H9 (cell line): ENCODE measurements at regions not wholly inside any gene's neighbourhood (a gene's known extent, or its start where the extent isn't known, plus 50 kb on each side); places are given as distances from the start of the nearest gene placed in this dataset.

Experiments used
- DNase-seq: peaks from one replicate; pipeline ENCODE4 v3.0.0-alpha.2; 2017
- H2AFZ ChIP-seq: one replicate; pipeline ENCODE4 v1.6.1; 2013; ENCODE audit warnings: mild to moderate bottlenecking, low read length, control low read depth, moderate library complexity
- H2AK5ac ChIP-seq: 2 replicates; pipeline ENCODE4 v1.6.1; 2013; ENCODE audit warnings: low read length, control low read depth, mixed read lengths; ENCODE audit not compliant: insufficient read length
- H2BK120ac ChIP-seq: one replicate; pipeline ENCODE4 v1.6.1; 2013; ENCODE audit warnings: low read depth, mild to moderate bottlenecking, low read length, control low read depth, inconsistent platforms; ENCODE audit not compliant: poor library complexity, severe bottlenecking
- H2BK12ac ChIP-seq: 2 replicates; pipeline ENCODE4 v1.6.1; 2013; ENCODE audit warnings: low read length, control low read depth, mixed read lengths, low read depth; ENCODE audit not compliant: insufficient read length
- H2BK15ac ChIP-seq: 2 replicates; pipeline ENCODE4 v1.6.1; 2013; ENCODE audit warnings: low read depth, low read length, control low read depth
- H2BK20ac ChIP-seq: one replicate; pipeline ENCODE4 v1.6.1; 2013; ENCODE audit warnings: low read depth, mild to moderate bottlenecking, low read length, control low read depth, inconsistent platforms; ENCODE audit not compliant: poor library complexity, severe bottlenecking
- H2BK5ac ChIP-seq: 2 replicates; pipeline ENCODE4 v1.6.1; 2013; ENCODE audit warnings: low read length, control low read depth, mixed read lengths; ENCODE audit not compliant: insufficient read length
- H3K14ac ChIP-seq: 2 replicates; pipeline ENCODE4 v1.6.1; 2013; ENCODE audit warnings: low read length, control low read depth; ENCODE audit not compliant: insufficient read depth
- H3K18ac ChIP-seq: 2 replicates; pipeline ENCODE4 v1.6.1; 2013; ENCODE audit warnings: low read depth, mild to moderate bottlenecking, mixed read lengths, low read length, control low read depth; ENCODE audit not compliant: insufficient read length
- H3K23ac ChIP-seq: 2 replicates; pipeline ENCODE4 v1.6.1; 2013; ENCODE audit warnings: low read length, control low read depth, mixed read lengths, low read depth; ENCODE audit not compliant: insufficient read length
- H3K23me2 ChIP-seq: 2 replicates; pipeline ENCODE4 v1.6.1; 2013; ENCODE audit warnings: low read depth, mild to moderate bottlenecking, mixed read lengths, low read length, control low read depth; ENCODE audit not compliant: insufficient read length, poor library complexity, severe bottlenecking
- H3K27ac ChIP-seq: 2 replicates; pipeline ENCODE4 v1.5.1; 2013; ENCODE audit warnings: low read length, control low read depth, mixed read lengths, low read depth; ENCODE audit not compliant: insufficient read length
- H3K27me3 ChIP-seq: 2 replicates; pipeline ENCODE4 v1.6.1; 2013; ENCODE audit warnings: low read length, control low read depth, inconsistent platforms; ENCODE audit not compliant: insufficient read depth
- H3K4ac ChIP-seq: 2 replicates; pipeline ENCODE4 v1.6.1; 2013; ENCODE audit warnings: low read depth, mild to moderate bottlenecking, control low read depth, inconsistent platforms, low read length, moderate library complexity
- H3K4me1 ChIP-seq: 2 replicates; pipeline ENCODE4 v1.6.1; 2013; ENCODE audit warnings: low read length, control low read depth, inconsistent platforms; ENCODE audit not compliant: insufficient read depth
- H3K4me2 ChIP-seq: 2 replicates; pipeline ENCODE4 v1.6.1; 2013; ENCODE audit warnings: low read length, control low read depth, mixed read lengths; ENCODE audit not compliant: insufficient read length, insufficient read depth
- H3K56ac ChIP-seq: 2 replicates; pipeline ENCODE4 v1.6.1; 2013; ENCODE audit warnings: low read depth, mild to moderate bottlenecking, mixed read lengths, low read length, control low read depth; ENCODE audit not compliant: insufficient read length
- H3K79me1 ChIP-seq: 2 replicates; pipeline ENCODE4 v1.6.1; 2013; ENCODE audit warnings: low read depth, mild to moderate bottlenecking, moderate library complexity, low read length, control low read depth, inconsistent platforms; ENCODE audit not compliant: insufficient read depth, poor library complexity, severe bottlenecking
- H3K79me2 ChIP-seq: 2 replicates; pipeline ENCODE4 v1.6.1; 2013; ENCODE audit warnings: low read length, control low read depth, inconsistent platforms; ENCODE audit not compliant: insufficient read depth
- H3K9ac ChIP-seq: 2 replicates; pipeline ENCODE4 v1.6.1; 2013; ENCODE audit warnings: low read length, control low read depth, mixed read lengths; ENCODE audit not compliant: insufficient read length; ENCODE audit errors: extremely low read depth
- H3K9me3 ChIP-seq: one replicate; pipeline ENCODE4 v1.6.1; 2013; ENCODE audit warnings: low read depth, low read length, inconsistent platforms; ENCODE audit not compliant: control insufficient read depth
- H3T11ph ChIP-seq: one replicate; pipeline ENCODE4 v1.6.1; 2013; ENCODE audit warnings: mild to moderate bottlenecking, low read length, control low read depth, inconsistent platforms
- H4K20me1 ChIP-seq: one replicate; pipeline ENCODE4 v1.6.1; 2013; ENCODE audit not compliant: control insufficient read depth, insufficient read length, insufficient read depth
- H4K5ac ChIP-seq: 2 replicates; pipeline ENCODE4 v1.6.1; 2013; ENCODE audit warnings: low read depth, mild to moderate bottlenecking, mixed read lengths, low read length, control low read depth; ENCODE audit not compliant: insufficient read length
- H4K8ac ChIP-seq: replicated peaks from 2 replicates; pipeline ENCODE4 v1.6.1; 2013; ENCODE audit warnings: low read length, control low read depth, mixed read lengths, low read depth; ENCODE audit not compliant: insufficient read length
- H4K91ac ChIP-seq: 2 replicates; pipeline ENCODE4 v1.6.1; 2013; ENCODE audit warnings: low read depth, mild to moderate bottlenecking, moderate library complexity, mixed read lengths, low read length, control low read depth; ENCODE audit not compliant: insufficient read length
- H3K27ac Mint-ChIP-seq, 3 experiments: 2 replicates in 2 of 3; 3 replicates in 1 of 3; pipeline ENCODE4 v1.8.0; 2020 to 2021; ENCODE audit warnings: mixed read lengths in 3 of 3, mild to moderate bottlenecking in 1 of 3, moderate library complexity in 1 of 3
- H3K27me3 Mint-ChIP-seq: 2 replicates; pipeline ENCODE4 v1.8.0; 2021; ENCODE audit warnings: low read depth, mild to moderate bottlenecking, moderate library complexity, mixed read lengths
- H3K36me3 Mint-ChIP-seq, 3 experiments: 2 replicates in 2 of 3; 3 replicates in 1 of 3; pipeline ENCODE4 v1.8.0; 2020 to 2021; ENCODE audit warnings: low read depth in 3 of 3, mixed read lengths in 3 of 3; ENCODE audit not compliant: insufficient read depth in 1 of 3
- H3K4me1 Mint-ChIP-seq, 2 experiments: 2 replicates each; pipeline ENCODE4 v1.8.0; 2020; ENCODE audit warnings: mixed read lengths in 2 of 2
- H3K4me3 Mint-ChIP-seq, 2 experiments: 2 replicates in 1 of 2; 3 replicates in 1 of 2; pipeline ENCODE4 v1.8.0; 2020 to 2021; ENCODE audit warnings: mild to moderate bottlenecking in 2 of 2, mixed read lengths in 2 of 2, moderate library complexity in 1 of 2
- H3K9me3 Mint-ChIP-seq, 2 experiments: 2 replicates in 1 of 2; 3 replicates in 1 of 2; pipeline ENCODE4 v1.8.0; 2020; ENCODE audit warnings: mild to moderate bottlenecking in 2 of 2, mixed read lengths in 2 of 2, moderate library complexity in 1 of 2
- CTCF ChIP-seq: fragments of 200-600 bp; sonication (generic); conservative IDR thresholded peaks from 3 replicates; pipeline ENCODE4 v1.8.0; 2021; ENCODE audit warnings: antibody characterized with exemption, mild to moderate bottlenecking
- WGBS: extraction: QIAGEN DNeasy Blood & Tissue Kit; methylation state at CpG from one replicate; pipeline ENCODE4 v1.1.7; 2013; ENCODE audit warnings: missing lambda C conversion rate, low lambda C conversion rate, mixed read lengths; ENCODE audit not compliant: insufficient read length; ENCODE audit errors: extremely low coverage; 5-methylcytosine and 5-hydroxymethylcytosine counted together

GRCh38 chr11:104256525-104256924 lies 92.6 kb upstream of the PDGFD start:
- H3K4me3 Mint-ChIP-seq: no peak overlapping the region
- Histone ChIP-seq H3K79me1 (no peaks in the 10 kb centered on the region), H2BK5ac (no peak overlapping the region), H3K18ac (no peak overlapping the region), H4K20me1 (no peaks in the 10 kb centered on the region), H3K4ac (no peak overlapping the region), H3T11ph (no peak overlapping the region), H3K79me2 (no peaks in the 10 kb centered on the region), H4K5ac (no peak overlapping the region), H3K9me3 (no peaks in the 10 kb centered on the region), H3K4me1 (no peaks in the 10 kb centered on the region), H2BK15ac (no peak overlapping the region), H2BK20ac (no peak overlapping the region), H2BK120ac (no peak overlapping the region), H2AFZ (no peak overlapping the region), H3K4me2 (no peak overlapping the region), H4K91ac (no peak overlapping the region), H3K23ac (no peak overlapping the region), H3K27ac (no peak overlapping the region), H2BK12ac (no peak overlapping the region), H3K27me3 (no peaks in the 10 kb centered on the region), H3K23me2 (no peaks in the 10 kb centered on the region), H2AK5ac (no peak overlapping the region), H4K8ac (no peak overlapping the region), H3K14ac (no peak overlapping the region), H3K9ac (no peak overlapping the region), H3K56ac (no peak overlapping the region)
- no peak overlapping the region for H3K27ac Mint-ChIP-seq
- WGBS: no CpG with 5 or more reads among the region's 2 CpGs
- TF ChIP-seq CTCF: peak; percentile 50; the same call in 2 of the 3 replicates
- 0 out of 4 replicates have a peak, but pooled peaks cover 0 to 3% of the 10 kb centered on the region in 2 experiments for H3K4me1 Mint-ChIP-seq
- no peaks in the 10 kb centered on the region for H3K36me3 Mint-ChIP-seq
- DNase-seq: no peak
- no peaks in the 10 kb centered on the region; a peak in 1 of 5 replicates for H3K9me3 Mint-ChIP-seq
- no peaks in the 10 kb centered on the region for H3K27me3 Mint-ChIP-seq
